ENCODE measurements at regions not wholly inside any gene's neighbourhood (a gene's known extent, or its start where the extent isn't known, plus 50 kb on each side); places are given as distances from the start of the nearest gene placed in this dataset.

DNA sequence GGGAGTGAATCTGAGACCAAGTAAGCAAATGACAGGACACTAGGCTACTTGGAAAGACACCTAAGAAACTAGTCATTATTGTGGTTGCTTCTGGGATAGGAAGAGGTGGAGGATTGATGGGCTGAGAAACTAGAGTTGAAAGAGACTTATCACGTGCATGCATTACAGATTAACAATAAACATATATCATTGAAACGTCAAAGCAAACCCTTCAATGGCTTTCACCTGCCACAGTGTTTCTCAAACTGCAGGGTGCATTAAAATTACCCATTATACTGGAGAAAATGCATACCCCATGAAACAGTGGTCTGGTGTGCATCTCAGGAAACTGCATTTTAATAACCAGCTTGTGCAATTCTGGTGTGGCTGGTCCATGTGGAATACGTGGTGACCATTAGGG, 318.8 kb downstream of the SMAD2 start:
- TF ChIP-seq, protein P1, sequence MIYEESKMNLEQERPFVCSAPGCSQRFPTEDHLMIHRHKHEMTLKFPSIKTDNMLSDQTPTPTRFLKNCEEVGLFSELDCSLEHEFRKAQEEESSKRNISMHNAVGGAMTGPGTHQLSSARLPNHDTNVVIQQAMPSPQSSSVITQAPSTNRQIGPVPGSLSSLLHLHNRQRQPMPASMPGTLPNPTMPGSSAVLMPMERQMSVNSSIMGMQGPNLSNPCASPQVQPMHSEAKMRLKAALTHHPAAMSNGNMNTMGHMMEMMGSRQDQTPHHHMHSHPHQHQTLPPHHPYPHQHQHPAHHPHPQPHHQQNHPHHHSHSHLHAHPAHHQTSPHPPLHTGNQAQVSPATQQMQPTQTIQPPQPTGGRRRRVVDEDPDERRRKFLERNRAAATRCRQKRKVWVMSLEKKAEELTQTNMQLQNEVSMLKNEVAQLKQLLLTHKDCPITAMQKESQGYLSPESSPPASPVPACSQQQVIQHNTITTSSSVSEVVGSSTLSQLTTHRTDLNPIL (CRISPR knock-in tag; IDR thresholded peaks at IDR 0.05; ENCODE audit: low read depth) = no peak
- TF ChIP-seq, protein P2, sequence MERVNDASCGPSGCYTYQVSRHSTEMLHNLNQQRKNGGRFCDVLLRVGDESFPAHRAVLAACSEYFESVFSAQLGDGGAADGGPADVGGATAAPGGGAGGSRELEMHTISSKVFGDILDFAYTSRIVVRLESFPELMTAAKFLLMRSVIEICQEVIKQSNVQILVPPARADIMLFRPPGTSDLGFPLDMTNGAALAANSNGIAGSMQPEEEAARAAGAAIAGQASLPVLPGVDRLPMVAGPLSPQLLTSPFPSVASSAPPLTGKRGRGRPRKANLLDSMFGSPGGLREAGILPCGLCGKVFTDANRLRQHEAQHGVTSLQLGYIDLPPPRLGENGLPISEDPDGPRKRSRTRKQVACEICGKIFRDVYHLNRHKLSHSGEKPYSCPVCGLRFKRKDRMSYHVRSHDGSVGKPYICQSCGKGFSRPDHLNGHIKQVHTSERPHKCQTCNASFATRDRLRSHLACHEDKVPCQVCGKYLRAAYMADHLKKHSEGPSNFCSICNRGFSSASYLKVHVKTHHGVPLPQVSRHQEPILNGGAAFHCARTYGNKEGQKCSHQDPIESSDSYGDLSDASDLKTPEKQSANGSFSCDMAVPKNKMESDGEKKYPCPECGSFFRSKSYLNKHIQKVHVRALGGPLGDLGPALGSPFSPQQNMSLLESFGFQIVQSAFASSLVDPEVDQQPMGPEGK (CRISPR knock-in tag; IDR thresholded peaks at IDR 0.05; ENCODE audit: borderline replicate concordance) = no peak
